CD8-positive, alpha-beta memory T cell (primary cell): ENCODE measurements at regions not wholly inside any gene's neighbourhood (a gene's known extent, or its start where the extent isn't known, plus 50 kb on each side); places are given as distances from the start of the nearest gene placed in this dataset.
A peak's percentile ranks its signal among the peaks of the same experiment; 100 is the strongest.

Experiments used
- CTCF ChIA-PET: fragments of 350-600 bp; sonication (Branson Sonifier 250); formaldehyde crosslinking; loops from one replicate; lab custom pipeline; 2021; ENCODE audit warnings: antibody characterized with exemption; lab: Charles Lee
- POLR2A ChIA-PET: fragments of 350-600 bp; sonication (Branson Sonifier 250); formaldehyde crosslinking; loops from one replicate; lab custom pipeline; 2021; ENCODE audit warnings: antibody characterized with exemption; lab: Charles Lee
- DNase-seq, 5 donors: peaks; one replicate each; pipeline versions ENCODE4 v3.0.0 to v3.0.0-alpha.2; 2020 to 2022; ENCODE audit warnings: mixed read lengths in 1 of 5
- H3K27ac ChIP-seq: one replicate; pipeline ENCODE4 v1.7.0; 2013; ENCODE audit warnings: low read depth, mild to moderate bottlenecking, low read length, moderate library complexity
- H3K27me3 ChIP-seq: 2 replicates; pipeline ENCODE4 v1.7.0; 2013; ENCODE audit warnings: low read length, mild to moderate bottlenecking; ENCODE audit not compliant: insufficient read depth, poor library complexity, severe bottlenecking
- H3K36me3 ChIP-seq: 2 replicates; pipeline ENCODE4 v1.7.0; 2013; ENCODE audit warnings: mild to moderate bottlenecking, low read length, moderate library complexity; ENCODE audit not compliant: insufficient read depth
- H3K4me1 ChIP-seq: 2 replicates; pipeline ENCODE4 v1.7.0; 2013; ENCODE audit warnings: mild to moderate bottlenecking, low read length, moderate library complexity; ENCODE audit not compliant: insufficient read depth
- H3K4me3 ChIP-seq: 2 replicates; pipeline ENCODE4 v1.7.0; 2013; ENCODE audit warnings: mild to moderate bottlenecking, low read length
- H3K9me3 ChIP-seq: 2 replicates; pipeline ENCODE4 v1.7.0; 2013; ENCODE audit warnings: mild to moderate bottlenecking, low read length
- H3K27ac Mint-ChIP-seq, 8 donors: one replicate each; pipeline ENCODE4 v1.8.0; 2020 to 2021; ENCODE audit warnings: mixed read lengths in 8 of 8, mild to moderate bottlenecking in 6 of 8, inconsistent platforms in 3 of 8, moderate library complexity in 3 of 8
- H3K27me3 Mint-ChIP-seq, 2 donors: one replicate each; pipeline ENCODE4 v1.8.0; 2020 to 2021; ENCODE audit warnings: mixed read lengths in 2 of 2, mild to moderate bottlenecking in 1 of 2, moderate library complexity in 1 of 2
- H3K36me3 Mint-ChIP-seq, 3 donors: one replicate each; pipeline ENCODE4 v1.8.0; 2020 to 2021; ENCODE audit warnings: mixed read lengths in 3 of 3, inconsistent platforms in 1 of 3, mild to moderate bottlenecking in 1 of 3
- H3K4me1 Mint-ChIP-seq, 3 donors: one replicate each; pipeline ENCODE4 v1.8.0; 2020 to 2021; ENCODE audit warnings: mixed read lengths in 3 of 3, inconsistent platforms in 1 of 3, mild to moderate bottlenecking in 1 of 3
- H3K4me3 Mint-ChIP-seq, 7 donors: one replicate each; pipeline ENCODE4 v1.8.0; 2020 to 2021; ENCODE audit warnings: mixed read lengths in 7 of 7, mild to moderate bottlenecking in 6 of 7, moderate library complexity in 4 of 7, inconsistent platforms in 2 of 7
- H3K9me3 Mint-ChIP-seq, 5 donors: one replicate each; pipeline ENCODE4 v1.8.0; 2020 to 2022; ENCODE audit warnings: mixed read lengths in 5 of 5, mild to moderate bottlenecking in 3 of 5, moderate library complexity in 2 of 5, inconsistent platforms in 1 of 5

GRCh38 chr7:142548978-142549377 is 200.3 kb upstream of the PRSS1 start:
- Mint-ChIP-seq H3K27ac (no peak overlapping the region), H3K36me3 (peaks cover 0 to 3% (median 0%) of the 10 kb centered on the region in 3 donors), H3K9me3 (no peaks in the 10 kb centered on the region), H3K27me3 (peaks cover 4 to 5% of the 10 kb centered on the region in 2 donors), H3K4me1 (peaks cover 0 to 2% (median 0%) of the 10 kb centered on the region in 3 donors), H3K4me3 (no peak overlapping the region)
- DNase-seq: no peak
- ChIA-PET POLR2A (no interaction called here), CTCF (no interaction called here)
- Histone ChIP-seq H3K27ac (no peak overlapping the region), H3K36me3 (no peaks in the 10 kb centered on the region), H3K9me3 (no peaks in the 10 kb centered on the region), H3K4me1 (no peaks in the 10 kb centered on the region), H3K4me3 (no peak overlapping the region), H3K27me3 (no peaks in the 10 kb centered on the region)

DNA sequence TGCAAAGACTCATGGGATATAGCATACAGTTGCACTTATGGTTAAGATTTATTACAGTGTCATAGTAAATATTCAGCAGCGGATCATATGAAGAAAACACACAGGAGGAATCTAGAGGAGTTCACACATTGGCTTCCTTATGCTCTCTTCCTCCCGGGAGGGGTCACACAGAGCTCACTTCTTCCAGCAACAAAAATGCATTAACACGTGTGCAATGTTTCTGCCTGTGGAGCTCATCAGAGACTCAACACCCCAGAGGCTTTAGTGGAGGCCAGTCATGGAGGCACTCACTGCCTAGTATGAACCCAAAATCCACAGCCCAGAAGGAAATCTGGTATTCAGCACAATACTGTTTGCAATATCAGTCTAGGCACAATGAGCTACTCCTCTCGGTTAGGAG is 202.8 kb upstream of the PRSS1 start:
- Mint-ChIP-seq H3K4me3 (no peak overlapping the region), H3K36me3 (peaks cover 0 to 2% (median 0%) of the 10 kb centered on the region in 3 donors), H3K4me1 (peaks cover 0 to 2% (median 0%) of the 10 kb centered on the region in 3 donors), H3K27ac (no peak overlapping the region), H3K9me3 (no peaks in the 10 kb centered on the region), H3K27me3 (peaks cover 3 to 4% of the 10 kb centered on the region in 2 donors)
- Histone ChIP-seq H3K4me3 (no peak overlapping the region), H3K27me3 (no peaks in the 10 kb centered on the region), H3K27ac (no peak overlapping the region), H3K4me1 (no peaks in the 10 kb centered on the region), H3K36me3 (no peaks in the 10 kb centered on the region), H3K9me3 (no peaks in the 10 kb centered on the region)
- CTCF ChIA-PET: interaction anchor here (0.9 to 1.2 kb wide), 3 partner anchors 11 to 265 kb away, joined by 3 to 4 read pairs (median 3); no protein-coding TSS in a partner anchor
- POLR2A ChIA-PET: no interaction called here
- no peak for DNase-seq

DNA sequence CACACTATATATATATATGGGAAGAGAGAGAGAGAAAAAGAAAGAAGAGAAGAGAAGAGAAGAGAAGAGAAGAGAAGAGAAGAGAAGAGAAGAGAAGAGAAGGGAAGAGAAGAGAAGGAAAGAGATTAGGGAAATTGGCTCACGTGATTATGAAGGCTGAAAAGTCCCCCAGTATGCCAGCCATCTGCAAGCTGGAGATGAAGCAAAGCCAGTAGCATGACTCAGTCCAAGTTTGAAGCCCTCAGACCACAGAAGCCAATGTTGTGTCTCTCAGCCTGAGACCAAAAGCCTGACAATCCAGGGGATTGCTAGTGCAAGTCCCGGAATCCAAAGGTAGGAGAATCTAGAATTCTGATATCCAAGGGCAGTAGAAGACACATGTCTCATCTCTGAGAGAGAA is 206.3 kb upstream of the PRSS1 start:
- Mint-ChIP-seq H3K9me3 (no peaks in the 10 kb centered on the region), H3K4me1 (peaks cover 6 to 14% (median 11%) of the 10 kb centered on the region in 3 donors), H3K27ac (peak overlapping the region in 1 of 8 donors; percentile 39), H3K4me3 (peak overlapping the region in 1 of 7 donors; percentile 87), H3K36me3 (no peaks in the 10 kb centered on the region), H3K27me3 (peaks cover 3 to 4% of the 10 kb centered on the region in 2 donors)
- Histone ChIP-seq H3K27me3 (no peaks in the 10 kb centered on the region), H3K9me3 (no peaks in the 10 kb centered on the region), H3K36me3 (no peaks in the 10 kb centered on the region), H3K27ac (no peak overlapping the region), H3K4me3 (no peak overlapping the region), H3K4me1 (no peaks in the 10 kb centered on the region)
- ChIA-PET POLR2A (no interaction called here), CTCF (interaction anchor here (1.1 kb wide), 1 partner anchor 15 kb away, joined by 4 read pairs; no protein-coding TSS in a partner anchor)
- DNase-seq: no peak

DNA sequence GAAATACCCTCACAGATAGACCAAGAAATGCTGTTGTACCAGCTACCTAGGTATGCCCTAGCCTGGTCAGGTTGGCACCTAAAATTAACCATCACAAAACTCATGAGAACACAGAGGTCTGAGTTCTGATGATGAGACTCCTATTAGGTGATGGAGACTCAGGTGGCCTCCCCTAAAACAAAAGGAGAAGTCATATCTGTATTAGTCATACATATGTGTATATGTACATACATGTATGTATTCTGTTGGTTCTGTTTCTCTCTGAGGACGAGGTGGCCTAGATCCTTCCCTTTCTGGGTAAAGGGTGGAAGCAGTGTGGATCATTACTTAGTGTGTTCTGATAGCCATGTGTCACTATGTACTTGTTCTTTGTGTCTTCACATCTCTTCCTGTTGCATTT is 207.2 kb upstream of the PRSS1 start:
- H3K4me1 Mint-ChIP-seq: peaks cover 6 to 14% (median 11%) of the 10 kb centered on the region in 3 donors
- no peaks in the 10 kb centered on the region for H3K36me3 Mint-ChIP-seq
- H3K4me3 ChIP-seq: no peak overlapping the region
- no peak overlapping the region for H3K27ac Mint-ChIP-seq
- no peaks in the 10 kb centered on the region for H3K27me3 ChIP-seq
- DNase-seq: no peak
- H3K4me1 ChIP-seq: no peaks in the 10 kb centered on the region
- ChIA-PET CTCF (no interaction called here), POLR2A (no interaction called here)
- H3K27ac ChIP-seq: no peak overlapping the region
- H3K9me3 ChIP-seq: no peaks in the 10 kb centered on the region
- H3K36me3 ChIP-seq: no peaks in the 10 kb centered on the region
- H3K27me3 Mint-ChIP-seq: peaks cover 3 to 4% of the 10 kb centered on the region in 2 donors
- H3K9me3 Mint-ChIP-seq: no peaks in the 10 kb centered on the region
- no peak overlapping the region for H3K4me3 Mint-ChIP-seq

- Histone ChIP-seq H3K36me3 (no peaks in the 10 kb centered on the region), H3K9me3 (no peaks in the 10 kb centered on the region), H3K4me3 (no peak overlapping the region), H3K4me1 (peaks cover 9% of the 10 kb centered on the region), H3K27me3 (no peaks in the 10 kb centered on the region), H3K27ac (no peak overlapping the region)
- no peak for DNase-seq
- POLR2A ChIA-PET: no interaction called here
- no peak overlapping the region for H3K4me3 Mint-ChIP-seq
- H3K9me3 Mint-ChIP-seq: no peaks in the 10 kb centered on the region
- CTCF ChIA-PET: no interaction called here
- H3K4me1 Mint-ChIP-seq: peaks cover 7 to 23% (median 18%) of the 10 kb centered on the region in 3 donors
- peak overlapping the region in 2 of 8 donors; percentile 4 to 81 for H3K27ac Mint-ChIP-seq
- H3K27me3 Mint-ChIP-seq: peaks cover 2 to 3% of the 10 kb centered on the region in 2 donors
- no peaks in the 10 kb centered on the region for H3K36me3 Mint-ChIP-seq
Observed at GRCh38 chr7:142540371-142540770, 208.9 kb upstream of the PRSS1 start.

GRCh38 chr7:142539901-142540300 is 209.4 kb upstream of the PRSS1 start:
- Mint-ChIP-seq H3K4me3 (peak overlapping the region in 1 of 7 donors; percentile 28), H3K4me1 (peaks cover 11 to 26% (median 23%) of the 10 kb centered on the region in 3 donors), H3K27me3 (peaks cover under 1 to 1% of the 10 kb centered on the region in 2 donors), H3K9me3 (no peaks in the 10 kb centered on the region), H3K27ac (peak overlapping the region in 3 of 8 donors; percentile 4 to 81 (median 23)), H3K36me3 (no peaks in the 10 kb centered on the region)
- ChIA-PET CTCF (no interaction called here), POLR2A (no interaction called here)
- Histone ChIP-seq H3K4me3 (no peak overlapping the region), H3K27ac (no peak overlapping the region), H3K4me1 (peaks cover 9% of the 10 kb centered on the region), H3K27me3 (no peaks in the 10 kb centered on the region), H3K36me3 (no peaks in the 10 kb centered on the region), H3K9me3 (no peaks in the 10 kb centered on the region)
- no peak for DNase-seq

DNA sequence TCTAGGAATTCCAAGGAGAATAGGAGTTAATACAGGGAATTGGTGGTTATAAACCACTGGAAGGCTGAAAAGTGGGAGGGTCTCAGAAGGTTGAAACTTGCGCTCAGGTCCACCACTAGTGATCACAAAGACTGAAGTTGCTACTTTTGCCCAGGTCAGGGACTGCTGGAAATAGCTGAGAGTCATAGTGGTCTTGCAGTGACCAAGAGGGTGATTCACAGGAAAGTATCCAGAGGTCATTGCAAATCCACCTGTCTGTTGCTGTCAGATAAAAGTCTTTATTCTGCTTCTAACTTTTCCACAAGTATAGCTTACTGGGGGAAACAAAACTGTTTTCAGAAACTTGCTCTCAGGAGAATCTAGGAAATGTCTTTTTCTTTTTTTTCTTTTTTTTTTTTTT is 211.5 kb upstream of the PRSS1 start:
- no peak overlapping the region for H3K4me3 ChIP-seq
- no peaks in the 10 kb centered on the region for H3K36me3 Mint-ChIP-seq
- H3K27me3 Mint-ChIP-seq: no peaks in the 10 kb centered on the region
- CTCF ChIA-PET: no interaction called here
- H3K4me1 Mint-ChIP-seq: peaks cover 12 to 25% (median 25%) of the 10 kb centered on the region in 3 donors
- no peaks in the 10 kb centered on the region for H3K27me3 ChIP-seq
- H3K27ac ChIP-seq: no peak overlapping the region
- no peak for DNase-seq
- H3K36me3 ChIP-seq: no peaks in the 10 kb centered on the region
- peaks cover 9% of the 10 kb centered on the region for H3K4me1 ChIP-seq
- peak overlapping the region in 3 of 7 donors; percentile 5 to 50 (median 13) for H3K4me3 Mint-ChIP-seq
- H3K27ac Mint-ChIP-seq: peak overlapping the region in 3 of 8 donors; percentile 1 to 45 (median 33)
- H3K9me3 ChIP-seq: no peaks in the 10 kb centered on the region
- POLR2A ChIA-PET: interaction anchor here (0.6 kb wide), 2 partner anchors 265 to 273 kb away, joined by 3 read pairs; no protein-coding TSS in a partner anchor
- no peaks in the 10 kb centered on the region for H3K9me3 Mint-ChIP-seq

DNA sequence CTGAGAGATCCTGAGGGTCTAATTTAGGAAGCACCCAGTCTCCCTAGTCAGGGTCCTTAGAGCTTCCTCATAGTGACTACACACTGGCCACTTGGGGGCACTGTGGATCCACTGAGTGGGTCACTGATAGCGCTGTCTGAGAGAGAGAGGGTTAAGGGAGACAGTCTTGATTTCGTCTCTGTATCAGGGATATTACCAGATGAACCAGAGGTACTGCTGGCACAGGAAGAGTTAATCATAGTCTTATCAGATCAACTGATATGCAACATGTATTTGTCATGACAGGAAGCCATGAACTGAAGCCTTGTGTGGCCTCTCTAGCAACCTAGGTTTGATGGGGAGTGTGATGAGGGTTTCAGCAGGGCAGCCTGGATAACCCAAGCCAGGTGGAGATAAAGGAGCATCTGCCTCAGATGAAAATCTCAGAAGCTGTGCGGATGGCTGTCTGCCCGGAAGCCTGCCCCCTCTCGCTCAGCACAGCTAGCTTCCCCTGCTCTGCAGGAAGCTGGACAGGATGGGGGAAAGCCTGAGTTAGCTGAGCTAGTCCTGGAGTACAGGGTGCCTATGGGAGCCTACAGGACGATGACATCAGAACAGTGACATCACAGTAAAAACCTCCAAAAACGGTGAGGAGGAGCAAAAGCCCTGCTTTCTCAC is 214.0 kb upstream of the PRSS1 start:
- H3K27ac Mint-ChIP-seq: peak overlapping the region in 6 of 8 donors; percentile 17 to 89 (median 52)
- peak; percentile 28 to 78 (median 46) for DNase-seq
- CTCF ChIA-PET: interaction anchor here (0.7 to 2.0 kb wide), 10 partner anchors 9 to 468 kb away, joined by 3 to 10 read pairs (median 4); no protein-coding TSS in a partner anchor
- no peaks in the 10 kb centered on the region for H3K9me3 Mint-ChIP-seq
- peak overlapping the region; percentile 48 to 78 (median 61) for H3K4me3 Mint-ChIP-seq
- H3K4me1 ChIP-seq: peaks cover 9% of the 10 kb centered on the region
- no peak overlapping the region for H3K27ac ChIP-seq
- H3K4me1 Mint-ChIP-seq: peaks cover 11 to 23% (median 22%) of the 10 kb centered on the region in 3 donors
- peaks cover 0 to 3% (median 0%) of the 10 kb centered on the region in 3 donors for H3K36me3 Mint-ChIP-seq
- no peaks in the 10 kb centered on the region for H3K9me3 ChIP-seq
- POLR2A ChIA-PET: interaction anchor here (0.8 to 2.0 kb wide), 4 partner anchors 20 to 273 kb away, joined by 3 to 10 read pairs (median 5); no protein-coding TSS in a partner anchor
- no peaks in the 10 kb centered on the region for H3K27me3 ChIP-seq
- H3K4me3 ChIP-seq: peak overlapping the region; percentile 19
- H3K27me3 Mint-ChIP-seq: no peaks in the 10 kb centered on the region
- H3K36me3 ChIP-seq: no peaks in the 10 kb centered on the region
